GF-D8 (cell line): ENCODE measurements at regions not wholly inside any gene's neighbourhood (a gene's known extent, or its start where the extent isn't known, plus 50 kb on each side); places are given as distances from the start of the nearest gene placed in this dataset.

Experiments used
- DNase-seq: peaks from one replicate; lab custom pipeline; 2025; lab: John Stamatoyannopoulos, UW

DNA sequence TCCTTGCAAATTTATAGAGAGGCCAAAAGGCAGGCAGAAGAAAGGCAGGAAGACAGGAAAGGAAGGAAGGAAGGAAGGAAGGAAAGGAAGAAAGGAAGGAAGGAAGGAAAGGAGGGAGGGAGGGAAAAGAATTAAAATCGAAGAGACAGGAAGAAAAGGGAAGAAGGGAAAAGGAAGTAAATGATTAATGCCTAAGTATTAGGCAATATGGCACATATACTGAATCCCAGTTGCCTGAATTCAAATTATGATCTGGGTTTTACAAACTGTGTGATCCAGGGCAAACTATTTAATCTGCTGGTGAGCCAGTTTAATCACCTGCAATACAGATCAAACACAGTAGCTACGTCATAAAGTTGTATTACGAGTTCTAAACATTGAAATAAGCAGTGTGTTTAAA is 983.6 kb downstream of the FLRT2 start:
- no peak for DNase-seq

DNA sequence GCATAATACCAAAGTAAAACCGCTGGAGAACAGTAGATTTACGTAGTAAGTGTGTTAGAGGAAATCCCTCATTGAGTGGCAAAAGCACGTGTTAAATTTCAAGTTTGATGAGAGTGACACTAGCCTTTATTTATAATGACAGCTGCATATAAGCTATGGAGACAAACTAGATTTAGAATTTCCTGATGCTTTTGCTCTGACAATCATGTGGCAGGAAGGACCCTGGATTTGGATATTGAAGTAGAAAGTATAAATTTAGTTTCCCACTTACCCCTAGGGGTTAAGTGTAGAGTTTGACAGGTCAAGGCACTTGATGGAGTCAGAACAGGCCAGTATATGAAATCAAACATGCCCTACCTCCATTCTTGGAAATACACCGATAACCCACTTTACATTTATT is 983.1 kb downstream of the FLRT2 start:
- DNase-seq: no peak

DNA sequence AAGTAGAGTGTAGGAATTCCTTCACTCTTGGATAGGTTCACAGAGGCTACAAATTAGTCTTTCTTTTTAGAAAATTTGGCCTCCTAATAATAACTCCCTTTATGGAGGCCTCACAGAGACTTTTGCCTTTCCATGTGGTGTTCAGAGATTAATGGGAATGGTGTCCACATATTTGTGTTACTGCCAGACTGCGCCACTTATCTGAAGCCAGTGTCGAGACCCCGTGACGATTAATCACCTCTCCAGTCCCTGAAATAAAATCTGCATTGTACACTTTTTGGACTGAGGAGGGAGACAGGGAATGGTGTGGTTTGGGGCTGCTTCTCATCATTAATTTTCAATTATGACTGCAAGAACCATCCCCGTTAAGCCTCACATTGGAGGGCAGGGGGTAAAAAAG is 980.5 kb downstream of the FLRT2 start:
- DNase-seq: no peak

DNA sequence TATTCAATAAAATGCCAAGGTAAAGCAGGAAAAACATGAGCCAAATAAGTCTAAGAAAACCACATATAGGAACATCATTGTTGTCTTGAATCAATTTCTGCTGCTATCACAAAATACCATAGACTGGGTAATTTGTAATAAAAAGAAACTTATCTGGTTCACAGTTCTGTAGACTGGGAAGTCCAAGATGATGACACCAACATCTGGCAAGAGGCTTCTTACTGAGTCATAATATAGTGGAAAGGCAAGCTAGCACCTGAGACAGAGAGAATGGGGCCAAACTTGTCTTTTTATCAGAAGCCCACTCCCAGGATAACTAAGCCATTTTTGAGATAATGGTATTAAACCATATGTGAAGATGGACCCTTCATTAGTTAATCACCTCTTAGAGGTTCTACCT is 975.9 kb downstream of the FLRT2 start:
- DNase-seq: no peak

DNA sequence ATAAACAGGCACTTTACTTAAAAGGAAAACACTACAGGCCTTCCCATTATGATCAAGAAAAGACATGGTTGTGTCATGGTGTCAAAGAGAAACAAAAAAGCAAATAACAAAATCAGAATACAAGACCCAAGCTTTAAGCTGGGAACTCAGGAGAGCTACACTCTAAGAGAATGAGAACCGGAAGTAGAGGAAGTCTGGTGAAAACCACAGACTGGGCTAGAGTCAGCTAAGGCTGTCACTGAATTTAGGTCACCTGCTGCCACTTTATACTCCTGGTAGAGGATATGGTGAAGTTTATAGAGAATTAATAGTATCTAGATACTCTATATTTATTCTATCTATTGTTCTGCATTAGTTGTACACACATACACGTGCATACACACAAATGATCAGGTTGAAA is 971.7 kb downstream of the FLRT2 start:
- no peak for DNase-seq

DNA sequence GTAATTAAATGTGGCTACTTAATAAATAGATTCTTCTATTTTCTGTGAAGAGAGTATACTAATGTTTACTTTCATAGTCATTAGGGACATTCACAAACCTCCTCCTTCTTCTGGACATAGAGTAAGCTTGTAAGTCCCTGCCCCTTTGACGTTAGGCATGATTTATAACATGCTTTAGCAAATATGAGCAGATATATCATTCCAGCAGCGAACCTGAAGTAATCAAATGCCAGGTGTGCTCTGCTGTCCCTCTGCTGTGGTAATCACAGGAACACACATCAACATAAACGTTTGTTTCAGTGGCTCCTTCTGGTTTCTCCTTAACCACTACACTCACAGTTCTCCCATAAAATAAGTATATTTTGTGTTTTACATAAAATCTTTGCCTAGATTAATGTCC is 961.8 kb downstream of the FLRT2 start:
- DNase-seq: no peak

DNA sequence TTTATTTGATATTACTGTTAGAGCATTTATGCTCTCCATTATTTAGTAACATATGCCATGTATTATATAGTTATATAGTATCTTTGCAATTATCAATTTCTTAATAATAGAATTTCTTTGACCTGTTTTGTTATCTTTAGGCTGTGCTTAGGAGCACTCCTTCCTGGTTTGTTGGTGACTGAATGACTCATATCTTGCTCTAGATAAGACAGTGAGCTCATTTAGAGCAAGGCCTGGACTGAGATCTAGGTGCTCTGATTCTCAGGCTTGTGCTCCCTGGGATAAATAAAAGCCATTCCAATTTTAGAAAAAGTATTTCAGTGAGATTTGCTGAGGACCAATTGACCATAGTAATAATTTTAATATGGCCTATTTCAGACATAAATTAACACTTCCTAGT is 951.2 kb downstream of the FLRT2 start:
- no peak for DNase-seq

DNA sequence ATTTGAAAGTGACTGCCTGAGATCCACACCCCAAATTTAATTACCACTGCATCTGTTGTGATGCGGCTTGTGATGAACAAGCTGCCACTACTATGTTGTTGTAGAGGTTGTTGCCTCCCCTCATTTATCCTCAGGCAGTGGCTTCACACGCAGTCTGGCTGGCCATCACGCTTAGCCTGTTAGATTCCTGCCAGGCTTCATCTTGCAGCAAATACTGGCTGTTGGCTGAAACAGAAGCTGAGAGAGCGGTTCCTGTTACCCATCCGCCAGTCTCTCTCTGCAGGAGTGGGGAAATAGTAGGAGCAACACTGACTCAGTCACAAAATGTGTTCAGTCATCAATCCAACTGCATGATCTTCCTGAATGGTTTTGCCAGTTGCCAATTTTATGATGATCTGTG is 934.4 kb downstream of the FLRT2 start:
- DNase-seq: no peak

DNA sequence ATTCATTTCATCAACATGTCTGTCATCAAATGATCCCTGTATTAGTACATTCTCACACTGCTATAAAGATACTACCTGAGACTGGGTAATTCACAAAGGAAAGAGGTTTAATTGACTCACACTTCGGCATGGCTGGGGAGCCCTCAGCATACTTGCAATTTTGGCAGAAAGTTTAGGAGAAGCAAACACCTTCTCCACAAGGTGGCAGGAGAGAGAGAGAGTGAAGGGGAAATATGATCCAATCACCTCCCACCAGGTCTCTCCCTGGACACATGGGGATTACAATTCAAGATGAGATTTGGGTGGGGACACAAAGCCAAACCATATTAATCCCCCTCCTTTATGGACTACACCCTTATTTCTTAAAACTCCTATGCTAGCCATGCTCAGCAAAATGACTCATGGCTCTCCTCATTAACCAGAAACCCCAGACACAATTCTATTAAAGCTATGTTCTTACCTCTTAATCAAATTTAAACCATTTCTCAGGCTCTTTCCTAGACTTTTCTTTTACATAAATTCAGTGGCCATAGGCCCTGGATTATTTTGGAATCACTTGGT is 932.3 kb downstream of the FLRT2 start:
- no peak for DNase-seq

DNA sequence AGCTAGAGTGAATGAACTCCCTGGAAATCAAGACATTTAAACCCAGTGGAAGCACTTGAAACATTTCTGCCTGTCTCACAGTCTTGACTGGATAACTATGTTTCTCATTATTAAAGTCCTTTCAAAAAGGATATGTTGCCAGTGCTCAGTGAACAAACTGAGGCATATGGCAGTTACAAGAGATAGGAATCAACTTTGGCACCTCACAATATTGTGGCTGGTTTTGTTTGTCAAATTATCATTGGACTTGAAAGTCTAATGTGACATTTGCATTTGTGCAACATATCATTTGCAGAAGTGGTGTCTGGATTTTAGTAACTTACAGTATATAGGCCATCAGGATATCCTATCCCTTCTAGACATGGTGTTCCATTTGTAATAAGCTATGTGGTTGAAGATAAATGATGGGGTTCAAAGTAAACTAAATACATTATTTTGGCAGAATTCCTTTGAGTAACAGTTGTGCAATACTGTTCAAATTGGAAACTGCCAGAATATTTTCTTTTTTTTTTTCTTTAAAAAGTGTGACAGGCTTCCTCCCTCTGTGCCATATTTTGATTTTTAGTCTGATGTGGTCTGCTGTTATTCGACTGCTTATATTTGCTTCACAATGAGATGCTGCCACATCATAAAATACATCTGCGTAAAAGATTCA is 927.7 kb downstream of the FLRT2 start:
- no peak for DNase-seq

DNA sequence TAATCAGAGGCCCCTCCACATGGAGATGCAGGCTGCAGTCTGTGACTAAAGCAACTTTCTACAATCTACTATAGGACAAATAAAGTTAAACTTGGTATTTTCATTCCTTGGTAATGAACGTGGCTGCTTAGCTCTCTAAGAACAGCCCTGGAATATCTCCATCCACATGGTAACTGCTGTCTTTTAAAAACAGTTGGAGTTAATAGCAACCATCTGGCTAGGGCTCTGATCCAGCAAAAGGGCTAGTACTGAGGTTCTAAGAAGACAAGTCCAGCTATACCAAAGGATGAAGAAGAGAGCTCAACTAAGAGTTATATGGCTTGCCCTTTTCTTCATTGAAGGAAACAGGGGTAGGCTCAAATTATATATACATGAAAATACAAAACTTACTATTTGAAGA is 920.1 kb downstream of the FLRT2 start:
- no peak for DNase-seq

DNA sequence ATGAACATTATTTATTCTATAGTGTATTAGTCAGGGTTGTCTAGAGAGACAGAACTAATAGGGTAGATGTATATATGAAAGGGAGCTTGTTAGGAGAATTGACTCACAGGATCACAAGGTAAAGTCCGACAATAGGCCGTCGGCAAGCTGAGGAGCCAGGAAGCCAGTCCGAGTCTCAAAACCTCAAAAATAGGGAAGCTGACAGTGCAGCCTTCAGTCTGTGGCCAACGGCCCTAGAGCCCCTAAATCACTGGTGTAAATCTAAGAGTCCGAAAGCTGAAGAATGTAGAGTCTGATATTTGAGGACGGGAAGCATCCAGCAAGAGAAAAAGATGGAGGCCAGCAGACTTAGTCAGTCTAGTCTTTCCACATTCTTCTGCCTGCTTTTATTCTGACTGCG is 912.2 kb downstream of the FLRT2 start:
- DNase-seq: no peak

DNA sequence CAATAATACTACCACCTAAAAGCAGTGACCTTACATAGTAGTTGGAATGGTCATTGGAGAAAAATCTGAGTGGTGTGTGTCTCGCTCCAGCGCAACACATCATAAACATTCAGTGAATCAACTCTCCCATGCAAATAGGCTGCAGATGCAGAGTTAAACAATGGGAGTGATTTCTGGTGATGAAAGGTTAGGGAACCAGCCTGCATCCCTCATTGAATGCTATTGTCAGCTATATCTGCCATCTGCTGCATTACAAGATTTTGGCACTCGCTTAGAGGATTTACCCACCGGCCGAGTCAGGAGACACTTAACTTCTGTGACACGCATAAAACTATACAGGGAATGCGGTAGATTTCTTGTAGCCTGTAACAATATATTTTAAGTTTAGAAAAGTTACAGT is 900.9 kb downstream of the FLRT2 start:
- DNase-seq: no peak

DNA sequence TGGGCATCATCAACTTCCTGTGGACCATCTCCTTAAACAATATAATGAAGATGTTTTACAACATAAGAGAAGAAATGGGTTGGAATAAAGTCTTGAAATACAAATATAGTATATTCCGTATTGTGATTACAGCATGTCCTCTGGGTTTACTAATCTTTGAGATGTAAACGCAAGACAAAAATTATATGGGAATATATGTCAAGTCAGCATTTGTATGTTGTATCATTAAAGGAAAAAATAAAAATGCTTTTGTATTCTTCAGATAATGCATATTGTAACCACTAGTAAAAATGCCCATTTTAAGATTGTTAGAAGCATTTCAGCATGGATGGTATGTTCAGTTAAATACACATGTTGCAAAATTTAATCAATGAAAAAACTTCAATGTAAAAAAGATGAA is 893.3 kb downstream of the FLRT2 start:
- DNase-seq: no peak

DNA sequence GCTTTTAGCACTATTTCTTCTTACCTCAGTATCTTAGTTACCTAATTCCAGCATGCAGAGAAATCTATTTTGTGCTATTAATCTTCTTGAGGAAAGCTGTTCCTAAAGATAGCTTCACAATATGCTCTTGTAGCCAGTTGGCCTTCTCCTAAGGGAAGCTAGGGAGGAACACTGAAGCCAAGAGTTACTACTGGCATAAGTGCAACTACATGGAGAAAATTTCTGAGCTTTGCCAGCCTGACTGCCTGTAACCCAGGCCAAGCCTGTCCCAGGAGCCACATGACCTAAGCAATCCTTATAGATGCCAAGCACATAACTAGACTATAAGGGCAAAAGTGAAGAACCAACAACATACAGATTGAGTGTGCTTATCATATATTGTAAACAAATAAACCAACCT is 890.2 kb downstream of the FLRT2 start:
- no peak for DNase-seq

DNA sequence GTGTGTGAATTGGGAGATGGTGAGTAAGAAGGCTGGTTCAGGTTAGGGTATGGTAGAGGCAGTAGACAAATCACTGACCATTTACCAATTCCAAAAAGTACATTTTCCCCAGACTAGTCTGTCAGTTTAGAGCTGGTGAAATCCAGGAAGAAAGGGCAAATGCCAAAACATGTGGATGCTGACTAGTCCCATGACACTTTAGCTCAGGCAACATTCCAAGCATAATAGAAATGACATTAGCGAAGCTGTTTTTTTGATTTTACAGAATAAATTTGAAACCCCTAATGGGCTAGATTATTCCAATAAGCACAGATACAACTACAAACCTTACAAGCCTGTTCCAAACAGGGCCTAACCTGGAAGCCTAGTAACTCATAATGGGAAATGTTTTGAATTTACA is 884.2 kb downstream of the FLRT2 start:
- no peak for DNase-seq

DNA sequence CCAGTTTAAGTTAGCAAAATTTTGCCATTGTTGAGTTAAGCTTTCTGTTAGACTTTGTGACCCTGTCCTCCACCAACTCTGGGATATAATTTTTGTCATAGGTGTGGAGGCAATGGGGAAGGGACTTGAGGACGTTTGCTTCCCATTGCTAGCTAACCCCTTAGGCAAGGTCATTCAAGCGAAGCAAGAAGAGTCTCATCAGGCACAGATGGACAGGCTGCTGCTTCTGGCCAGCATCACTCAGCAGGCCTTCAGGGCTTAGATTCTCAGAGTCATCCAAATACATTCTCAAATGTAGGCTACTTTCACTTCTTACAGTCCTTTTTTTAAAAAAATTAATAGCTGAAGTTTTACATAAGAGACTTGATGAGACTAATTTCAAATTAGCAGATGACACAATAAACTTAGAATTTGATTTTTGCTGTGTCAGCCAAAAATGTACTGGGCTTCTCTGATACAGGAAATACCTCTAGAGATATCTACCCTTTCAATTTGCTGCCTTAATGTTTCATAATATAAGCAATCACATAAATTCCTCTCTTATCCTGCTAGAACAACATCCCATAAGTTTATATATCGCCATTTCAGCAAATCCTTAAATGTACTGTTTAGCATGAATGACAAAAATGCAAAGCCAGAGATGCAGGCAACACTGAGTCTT is 875.2 kb downstream of the FLRT2 start:
- DNase-seq: no peak

DNA sequence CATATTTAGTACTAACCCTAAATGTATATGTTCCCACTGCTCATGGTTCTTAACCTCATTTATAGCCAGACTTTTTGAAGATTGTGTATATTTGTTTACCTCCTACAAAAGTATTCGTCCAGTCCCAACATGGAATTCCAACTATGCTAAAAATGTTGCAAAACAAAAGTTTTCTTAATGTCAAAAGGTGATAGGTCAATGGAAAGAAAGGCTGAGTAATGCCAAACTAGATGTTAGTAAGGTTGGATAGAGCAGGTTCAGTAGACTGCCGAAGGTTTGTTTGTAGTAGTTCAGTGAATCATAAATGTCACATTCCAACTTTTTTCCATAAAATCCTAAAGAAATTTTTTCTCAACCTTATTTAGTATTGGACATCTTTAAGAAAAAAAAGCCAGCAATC is 874.5 kb downstream of the FLRT2 start:
- DNase-seq: no peak

DNA sequence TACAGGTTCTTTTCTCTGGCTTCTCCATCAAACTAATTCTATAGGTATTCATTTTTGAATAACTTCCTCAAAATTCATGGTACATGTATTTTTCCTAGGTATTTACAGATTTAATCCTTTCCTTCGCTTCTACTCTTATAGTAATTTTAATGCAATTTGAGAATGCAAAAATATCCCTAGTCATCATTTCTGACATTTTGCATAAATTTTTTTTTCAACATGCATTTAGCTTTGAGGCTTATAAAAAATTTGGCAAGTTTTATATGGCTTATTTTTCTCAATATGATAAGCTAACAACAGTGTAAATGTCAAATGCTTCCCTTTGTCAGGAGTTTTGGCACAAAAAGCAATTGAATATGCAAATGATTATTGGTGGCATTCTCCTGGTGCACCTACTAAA is 872.6 kb downstream of the FLRT2 start:
- DNase-seq: no peak

DNA sequence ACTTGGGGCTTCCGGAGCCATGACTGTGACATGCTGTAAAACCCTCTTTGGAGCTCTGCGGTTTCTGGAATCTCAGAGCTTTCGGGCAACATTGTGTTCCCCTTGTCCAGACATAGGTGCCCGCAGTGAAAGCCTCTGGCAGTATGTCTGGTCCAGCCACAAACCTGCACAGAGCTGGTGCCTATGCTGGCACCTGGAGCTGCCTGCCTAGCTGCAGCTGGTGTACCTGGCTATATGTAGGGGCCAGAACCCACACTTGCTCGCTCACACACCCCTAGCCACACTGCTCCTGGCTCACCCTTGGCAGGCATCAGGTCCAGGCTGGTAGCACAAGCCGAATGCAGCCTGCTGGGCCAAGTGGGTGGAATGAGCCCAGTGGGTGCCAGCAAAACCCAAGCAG is 861.1 kb downstream of the FLRT2 start:
- DNase-seq: no peak

DNA sequence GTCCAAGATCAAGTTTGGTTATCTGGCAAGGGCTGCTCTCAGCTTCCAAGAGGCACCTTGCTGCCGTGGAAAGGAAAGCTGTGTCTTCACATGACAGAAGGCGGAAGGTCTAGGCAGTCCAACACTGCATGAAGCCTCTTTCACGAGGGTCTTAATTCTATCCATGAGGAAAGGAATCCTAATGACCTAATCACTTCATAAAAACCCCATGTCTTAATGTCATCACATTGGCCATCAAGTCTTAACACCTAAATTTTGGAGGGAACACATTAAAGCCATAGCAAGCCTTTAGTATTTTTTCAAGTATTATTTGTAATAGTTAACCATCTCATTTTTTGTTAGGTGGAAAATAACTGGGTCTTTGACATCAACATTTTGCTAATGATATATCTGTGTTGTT is 858.3 kb downstream of the FLRT2 start:
- no peak for DNase-seq

DNA sequence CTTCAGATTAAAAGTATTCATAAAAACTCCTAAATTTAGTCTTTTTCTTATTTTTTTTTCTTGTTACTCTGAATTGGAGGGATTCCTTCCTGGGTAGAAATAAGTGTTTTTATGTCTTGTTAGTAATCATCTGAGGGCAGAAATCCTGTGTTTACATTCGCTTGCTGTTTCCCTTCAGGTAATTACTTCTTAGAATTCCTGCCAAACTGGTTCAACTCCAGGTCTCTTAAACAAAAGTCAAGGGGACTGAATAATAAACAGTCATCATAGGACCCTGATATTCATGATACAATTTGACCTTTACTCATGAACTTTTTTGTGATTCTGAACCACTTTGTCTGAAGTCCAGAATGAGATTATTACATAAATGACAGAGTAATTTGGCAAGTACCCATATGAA is 843.9 kb downstream of the FLRT2 start:
- DNase-seq: no peak

DNA sequence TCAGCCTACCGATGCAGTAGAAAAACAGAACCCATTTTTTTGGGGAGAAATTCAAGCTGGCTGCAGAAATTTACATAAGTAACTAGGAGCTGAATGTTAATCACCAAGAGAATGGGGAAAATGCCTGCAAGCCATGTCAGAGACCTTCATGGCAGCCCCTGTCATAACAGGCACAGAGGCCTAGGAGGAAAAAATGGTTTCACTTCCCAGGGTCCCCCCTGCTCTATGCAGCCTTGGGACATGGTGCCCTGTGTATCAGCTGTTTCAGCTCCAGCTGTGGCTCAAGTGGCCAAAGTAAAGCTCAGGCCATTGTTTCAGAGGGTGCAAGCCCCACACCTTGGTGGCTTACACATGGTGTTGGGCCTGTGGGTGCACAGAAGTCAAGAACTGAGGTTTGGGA is 842.5 kb downstream of the FLRT2 start:
- DNase-seq: no peak

DNA sequence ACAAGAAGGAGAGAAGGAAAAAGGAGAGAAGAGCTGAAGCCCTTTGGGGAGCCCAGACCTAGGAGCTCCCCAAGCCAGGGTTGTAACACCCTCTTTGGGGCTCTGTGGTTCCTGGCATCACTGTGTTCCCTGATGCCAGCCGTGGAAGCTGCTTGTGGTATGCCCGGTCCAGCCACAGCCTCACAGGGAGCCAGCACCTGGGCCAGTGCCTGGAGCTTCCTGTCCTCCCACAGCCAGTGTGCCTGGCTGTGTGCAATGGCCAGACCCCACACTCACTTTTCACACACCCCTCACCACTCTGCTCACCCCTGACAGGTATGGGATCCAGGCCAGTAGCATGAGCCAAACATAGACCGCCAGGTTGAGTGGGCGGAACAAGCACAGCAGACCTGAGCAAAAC is 834.7 kb downstream of the FLRT2 start:
- DNase-seq: no peak
